Tibial nerve (tissue), 4 donors: ENCODE measurements at regions not wholly inside any gene's neighbourhood (a gene's known extent, or its start where the extent isn't known, plus 50 kb on each side); places are given as distances from the start of the nearest gene placed in this dataset.
"Not testable (repeated sequence)": the region's sequence is repeated elsewhere in the genome, so short reads cannot be mapped to it uniquely, and the experiment has no call there.

Experiments used
- DNase-seq, 2 donors: peaks; one replicate each; pipeline ENCODE4 v3.0.0-alpha.2; 2019; ENCODE audit warnings: low spot score in 2 of 2
- H3K27ac ChIP-seq, 4 donors: fragments of 200-600 bp; sonication (generic) in 3 of 4; one replicate each; pipeline ENCODE4 v1.5.1; 2017 to 2019; ENCODE audit warnings: mild to moderate bottlenecking in 1 of 4
- H3K27me3 ChIP-seq, 2 donors: fragments of 200-600 bp; sonication (generic) in 1 of 2; one replicate each; pipeline versions ENCODE4 v1.5.1 to v1.6.0; 2017 to 2019
- H3K36me3 ChIP-seq, 3 donors: fragments of 200-600 bp; sonication (generic); one replicate each; pipeline ENCODE4 v1.5.1; 2018 to 2019
- H3K4me1 ChIP-seq, 4 donors: fragments of 200-600 bp; sonication (generic) in 3 of 4; one replicate each; pipeline ENCODE4 v1.5.1; 2017 to 2019
- H3K4me3 ChIP-seq, 4 donors: fragments of 200-600 bp; sonication (generic) in 3 of 4; one replicate each; pipeline ENCODE4 v1.5.1; 2017 to 2019; ENCODE audit warnings: mild to moderate bottlenecking in 1 of 4, moderate library complexity in 1 of 4
- H3K9me3 ChIP-seq, 4 donors: fragments of 200-600 bp; sonication (generic) in 3 of 4; one replicate each; pipeline ENCODE4 v1.5.1; 2017 to 2019
- WGBS, 2 donors: methylation state at CpG; one replicate each; pipeline ENCODE4 v1.1.5; 2018; 5-methylcytosine and 5-hydroxymethylcytosine counted together
- TF ChIP-seq, protein P1 (sequence below), 5 experiments: fragments of 200-600 bp in 3 of 5; fragments of 450-650 bp in 2 of 5; sonication (generic) in 3 of 5; IDR thresholded peaks; one replicate each; pipeline ENCODE4 v1.5.1; 2016 to 2019; ENCODE audit warnings: antibody characterized with exemption in 5 of 5, mild to moderate bottlenecking in 3 of 5, moderate library complexity in 2 of 5

- TF ChIP-seq, protein P1, sequence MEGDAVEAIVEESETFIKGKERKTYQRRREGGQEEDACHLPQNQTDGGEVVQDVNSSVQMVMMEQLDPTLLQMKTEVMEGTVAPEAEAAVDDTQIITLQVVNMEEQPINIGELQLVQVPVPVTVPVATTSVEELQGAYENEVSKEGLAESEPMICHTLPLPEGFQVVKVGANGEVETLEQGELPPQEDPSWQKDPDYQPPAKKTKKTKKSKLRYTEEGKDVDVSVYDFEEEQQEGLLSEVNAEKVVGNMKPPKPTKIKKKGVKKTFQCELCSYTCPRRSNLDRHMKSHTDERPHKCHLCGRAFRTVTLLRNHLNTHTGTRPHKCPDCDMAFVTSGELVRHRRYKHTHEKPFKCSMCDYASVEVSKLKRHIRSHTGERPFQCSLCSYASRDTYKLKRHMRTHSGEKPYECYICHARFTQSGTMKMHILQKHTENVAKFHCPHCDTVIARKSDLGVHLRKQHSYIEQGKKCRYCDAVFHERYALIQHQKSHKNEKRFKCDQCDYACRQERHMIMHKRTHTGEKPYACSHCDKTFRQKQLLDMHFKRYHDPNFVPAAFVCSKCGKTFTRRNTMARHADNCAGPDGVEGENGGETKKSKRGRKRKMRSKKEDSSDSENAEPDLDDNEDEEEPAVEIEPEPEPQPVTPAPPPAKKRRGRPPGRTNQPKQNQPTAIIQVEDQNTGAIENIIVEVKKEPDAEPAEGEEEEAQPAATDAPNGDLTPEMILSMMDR (IDR thresholded peaks at IDR 0.05), result peak in 1 of 5 experiments; percentile 7
- H3K4me1 ChIP-seq, H3K4me3 ChIP-seq, H3K27me3 ChIP-seq, H3K36me3 ChIP-seq, H3K9me3 ChIP-seq, H3K27ac ChIP-seq: not testable (repeated sequence)
- DNase-seq, result peak in 1 of 2 donors; percentile 18
- WGBS, 2 donors, result 20% methylated on average over 1 of the region's 1 CpG; no CpG with 5 or more reads in 1 of the 2 donors
Measured at GRCh38 chr2:111454404-111454803, 333.7 kb downstream of the BCL2L11 start.

- H3K9me3 ChIP-seq, DNase-seq, H3K4me1 ChIP-seq, H3K36me3 ChIP-seq, H3K27me3 ChIP-seq, H3K4me3 ChIP-seq: not testable (repeated sequence)
- peak overlapping the region in 1 of 4 donors; percentile 4 for H3K27ac ChIP-seq
- WGBS, 2 donors, result 88% methylated on average over 9 of the region's 9 CpGs
Measured at GRCh38 chr2:111455016-111456015, 334.6 kb downstream of the BCL2L11 start.

DNA sequence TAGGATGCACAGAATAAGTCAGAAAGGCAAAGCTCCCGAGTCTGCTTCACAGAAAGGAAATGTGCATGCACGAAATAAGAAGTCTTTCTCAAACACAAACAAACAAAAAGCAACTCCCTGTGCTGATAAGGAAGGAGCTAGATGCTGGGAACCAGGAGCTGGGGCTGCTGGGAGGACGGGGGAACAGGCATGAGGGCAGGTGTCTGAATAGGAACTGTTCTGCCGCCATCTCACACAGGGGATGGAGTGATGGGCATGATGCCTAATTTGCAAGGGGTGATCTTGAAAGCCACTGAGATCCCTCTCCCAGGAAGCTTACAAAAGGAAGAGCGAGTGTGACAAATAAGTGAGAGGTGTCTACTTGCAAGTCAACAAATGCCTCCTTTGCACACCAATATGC is 336.5 kb downstream of the BCL2L11 start:
- not testable (repeated sequence) for H3K36me3 ChIP-seq, H3K4me3 ChIP-seq, H3K27ac ChIP-seq, DNase-seq, H3K4me1 ChIP-seq, H3K9me3 ChIP-seq, H3K27me3 ChIP-seq
- 92 to 100% methylated on average over 3 to 5 of the region's 5 CpGs for WGBS, 2 donors

DNA sequence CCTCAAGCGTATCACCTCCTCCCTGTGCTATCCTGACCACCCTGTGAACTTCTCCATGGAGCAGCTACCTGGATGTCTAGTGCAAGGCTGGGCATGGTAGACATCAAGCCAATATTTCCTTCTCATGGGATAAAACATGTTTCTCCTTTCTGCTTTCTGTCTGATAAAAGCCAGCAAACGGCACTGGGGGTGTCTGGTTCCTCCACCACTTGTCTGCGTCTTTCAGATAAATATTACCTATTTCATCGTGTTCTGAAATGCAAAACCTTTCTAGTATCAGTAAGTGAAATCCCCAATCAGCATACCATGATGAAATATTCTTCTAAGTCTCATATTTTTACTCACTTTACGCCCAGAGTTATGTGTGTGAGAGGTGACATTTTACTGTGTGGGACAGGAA is 340.2 kb downstream of the BCL2L11 start:
- H3K4me1 ChIP-seq, H3K27ac ChIP-seq, H3K9me3 ChIP-seq, H3K4me3 ChIP-seq, DNase-seq, H3K27me3 ChIP-seq, H3K36me3 ChIP-seq: not testable (repeated sequence)
- 95% methylated on average over 5 of the region's 5 CpGs for WGBS, 2 donors

GRCh38 chr2:111461831-111462230 is 341.1 kb downstream of the BCL2L11 start:
- not testable (repeated sequence) for H3K9me3 ChIP-seq, H3K27ac ChIP-seq, H3K4me1 ChIP-seq, DNase-seq, H3K4me3 ChIP-seq, H3K27me3 ChIP-seq, H3K36me3 ChIP-seq
- 96 to 100% methylated on average over 1 of the region's 1 CpG for WGBS, 2 donors

GRCh38 chr2:111462572-111462971 is 341.9 kb downstream of the BCL2L11 start:
- not testable (repeated sequence) for H3K27me3 ChIP-seq, DNase-seq, H3K36me3 ChIP-seq, H3K9me3 ChIP-seq, H3K4me1 ChIP-seq, H3K27ac ChIP-seq, H3K4me3 ChIP-seq
- 90 to 93% methylated on average over 2 of the region's 2 CpGs for WGBS, 2 donors

DNA sequence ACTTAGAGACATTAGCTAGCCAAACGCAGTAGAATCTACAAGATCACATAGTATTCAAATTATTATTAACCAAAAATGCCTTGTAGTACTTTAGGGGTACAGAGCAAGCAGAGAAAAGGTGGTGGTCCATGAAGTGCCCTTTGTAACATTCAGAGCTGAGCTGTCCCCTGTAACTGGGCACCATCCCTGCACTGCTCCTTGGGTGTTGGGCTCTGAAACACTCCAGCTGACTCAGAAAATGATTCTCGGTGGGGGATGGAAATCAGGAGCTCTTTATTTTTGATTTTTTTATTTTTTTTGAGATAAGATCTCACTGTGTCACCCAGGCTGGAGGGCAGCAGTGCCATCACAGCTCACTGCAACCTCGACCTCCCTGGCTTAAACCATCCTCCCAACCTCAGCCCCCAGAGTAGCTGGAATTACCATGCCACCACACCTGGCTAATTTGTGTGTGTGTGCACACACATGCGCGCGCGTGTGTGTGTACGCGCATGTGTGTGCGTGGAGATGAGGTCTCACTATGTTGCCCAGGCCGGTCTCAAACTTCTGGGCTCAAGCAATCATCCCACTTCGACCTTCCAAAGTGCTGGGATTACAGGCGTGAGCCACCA is 342.6 kb downstream of the BCL2L11 start:
- H3K9me3 ChIP-seq, DNase-seq, H3K27me3 ChIP-seq, H3K4me1 ChIP-seq, H3K36me3 ChIP-seq: not testable (repeated sequence)
- WGBS, 2 donors, result 75 to 85% methylated on average over 6 to 12 of the region's 13 CpGs
- Histone ChIP-seq H3K27ac (peak overlapping the region in 2 of 4 donors; percentile 59 to 74), H3K4me3 (peak overlapping the region in 1 of 4 donors; percentile 21)

GRCh38 chr2:111463956-111464355 is 343.2 kb downstream of the BCL2L11 start:
- not testable (repeated sequence) for H3K36me3 ChIP-seq
- WGBS, 2 donors, result no CpG with 5 or more reads among the region's 10 CpGs

GRCh38 chr2:111464367-111464766 is 343.7 kb downstream of the BCL2L11 start:
- H3K36me3 ChIP-seq, H3K27me3 ChIP-seq, H3K9me3 ChIP-seq, H3K4me1 ChIP-seq, H3K27ac ChIP-seq, DNase-seq: not testable (repeated sequence)
- 35 to 40% methylated on average over 7 of the region's 10 CpGs for WGBS, 2 donors
- H3K4me3 ChIP-seq, result peak overlapping the region in 1 of 4 donors; percentile 21

More at GRCh38 chr2:111463956-111464355, 343.2 kb downstream of the BCL2L11 start:
- peak overlapping the region in 1 of 4 donors; percentile 21 for H3K4me3 ChIP-seq
- not testable (repeated sequence) for H3K27me3 ChIP-seq, H3K4me1 ChIP-seq, H3K9me3 ChIP-seq
- peak overlapping the region in 1 of 4 donors; percentile 74 for H3K27ac ChIP-seq
- DNase-seq, result peak in 1 of 2 donors; percentile 44

- H3K4me1 ChIP-seq, H3K4me3 ChIP-seq, H3K9me3 ChIP-seq, H3K27me3 ChIP-seq, H3K36me3 ChIP-seq, DNase-seq, H3K27ac ChIP-seq: not testable (repeated sequence)
- WGBS, 2 donors, result 100% methylated on average over 1 to 2 of the region's 3 CpGs
Measured at GRCh38 chr2:111465521-111465920, 344.8 kb downstream of the BCL2L11 start.

GRCh38 chr2:111466744-111467143 is 346.0 kb downstream of the BCL2L11 start:
- not testable (repeated sequence) for H3K27me3 ChIP-seq, H3K9me3 ChIP-seq, H3K27ac ChIP-seq, H3K36me3 ChIP-seq, H3K4me3 ChIP-seq, H3K4me1 ChIP-seq, DNase-seq
- WGBS, 2 donors, result 73 to 77% methylated on average over 4 of the region's 4 CpGs

- H3K9me3 ChIP-seq, H3K27ac ChIP-seq, H3K36me3 ChIP-seq, H3K4me3 ChIP-seq, DNase-seq, H3K4me1 ChIP-seq, H3K27me3 ChIP-seq: not testable (repeated sequence)
- WGBS, 2 donors, result 20 to 33% methylated on average over 1 of the region's 2 CpGs
Measured at GRCh38 chr2:111470924-111471323, 350.2 kb downstream of the BCL2L11 start.
